Panc1 (cell line): ENCODE measurements at regions not wholly inside any gene's neighbourhood (a gene's known extent, or its start where the extent isn't known, plus 50 kb on each side); places are given as distances from the start of the nearest gene placed in this dataset.
"Not testable (repeated sequence)": the region's sequence is repeated elsewhere in the genome, so short reads cannot be mapped to it uniquely, and the experiment has no call there.

ENCODE experiments used
- ATAC-seq: fragments of 200-7000 bp; cut with Tn5 transposase; 2 replicates; pipeline ENCODE4 v1.9.1; 2020; ENCODE audit warnings: mild to moderate bottlenecking, moderate library complexity
- BruUV-seq: library from RNA; stranded (reverse); fragments of 400-500 nt; replicated peaks from 2 replicates; lab custom pipeline; 2021; lab: Mats Ljungman, UMichigan
- CTCF ChIA-PET: fragments of 300-600 bp; sonication (Branson Sonifier 250); formaldehyde crosslinking; loops from one replicate; lab custom pipeline; 2022; ENCODE audit warnings: antibody characterized with exemption; lab: Charles Lee
- POLR2A ChIA-PET: fragments of 300-600 bp; sonication (Branson Sonifier 250); formaldehyde crosslinking; loops from one replicate; lab custom pipeline; 2022; ENCODE audit warnings: antibody characterized with exemption; lab: Charles Lee
- DNase-seq: peaks from one replicate; pipeline ENCODE4 v3.0.0-alpha.2; 2010; ENCODE audit warnings: low read depth, low spot score
- H3K27ac ChIP-seq: 2 replicates; pipeline ENCODE4 v1.5.1; 2011; ENCODE audit warnings: mild to moderate bottlenecking, low read length, inconsistent platforms
- H3K27me3 ChIP-seq: fragments of 200-500 bp; sonication (Bioruptor generic); 2 replicates; pipeline ENCODE4 v1.6.0; 2014; ENCODE audit warnings: low read length, inconsistent platforms; ENCODE audit not compliant: control insufficient read depth, insufficient read depth
- H3K36me3 ChIP-seq: fragments of 200-500 bp; sonication (Bioruptor generic); 2 replicates; pipeline ENCODE4 v1.5.1; 2014; ENCODE audit warnings: inconsistent platforms, mild to moderate bottlenecking, low read length, moderate library complexity; ENCODE audit not compliant: control insufficient read depth, insufficient read depth
- H3K4me1 ChIP-seq: 2 replicates; pipeline ENCODE4 v1.5.1; 2011; ENCODE audit warnings: inconsistent platforms, mild to moderate bottlenecking, low read length, moderate library complexity; ENCODE audit not compliant: control insufficient read depth, insufficient read depth
- H3K4me3 ChIP-seq, 2 experiments: 2 replicates each; pipeline ENCODE4 v1.5.1; 2011 to 2012; ENCODE audit warnings: low read depth in 2 of 2, low read length in 2 of 2, mild to moderate bottlenecking in 2 of 2, inconsistent platforms in 1 of 2, moderate library complexity in 1 of 2
- H3K9me3 ChIP-seq: fragments of 200-500 bp; sonication (Bioruptor generic); 2 replicates; pipeline ENCODE4 v1.5.1; 2014; ENCODE audit warnings: low read depth, mild to moderate bottlenecking, inconsistent platforms, low read length, moderate library complexity; ENCODE audit not compliant: control insufficient read depth, insufficient read depth
- CTCF ChIP-seq: fragments of 450-650 bp; IDR thresholded peaks from 2 replicates; pipeline ENCODE4 v1.5.1; 2017; ENCODE audit warnings: mild to moderate bottlenecking
- POLR2AphosphoS5 ChIP-seq: IDR thresholded peaks from 2 replicates; pipeline ENCODE4 v1.6.1; 2012; ENCODE audit warnings: mild to moderate bottlenecking, low read depth, low read length, moderate library complexity
- REST ChIP-seq, 2 experiments: IDR thresholded peaks; 2 replicates each; pipeline ENCODE4 v1.6.1; 2011 to 2012; ENCODE audit warnings: low read depth in 2 of 2, control low read depth in 1 of 2, low read length in 1 of 2, mild to moderate bottlenecking in 1 of 2, moderate library complexity in 1 of 2; ENCODE audit not compliant: insufficient read depth in 1 of 2
- SIN3A ChIP-seq: IDR thresholded peaks from 2 replicates; pipeline ENCODE4 v1.6.1; 2012; ENCODE audit warnings: low read depth, mild to moderate bottlenecking, low read length, moderate library complexity, borderline replicate concordance; ENCODE audit not compliant: insufficient read depth
- TCF7L2 ChIP-seq: IDR thresholded peaks from 2 replicates; pipeline ENCODE4 v1.6.1; 2011; ENCODE audit warnings: mild to moderate bottlenecking, low read depth, low read length, inconsistent platforms
- in situ Hi-C: cut with HindIII; loops from 2 replicates; pipeline ENCODE4 v1.10.0; 2016; ENCODE audit warnings: low sequenced_read_pairs, low pct_unique_long_range_greater_than_20kb
- intact Hi-C: fragments of 100-400 bp; cut with micrococcal nuclease; formaldehyde crosslinking; loops from one replicate; pipeline ENCODE4 v1.10.0; 2022; ENCODE audit not compliant: unreplicated experiment

GRCh38 chr4:43485196-43485595 is 592.7 kb downstream of the GRXCR1 start:
- Histone ChIP-seq H3K9me3 (no peaks in the 10 kb centered on the region), H3K4me3 (no peak overlapping the region), H3K36me3 (no peaks in the 10 kb centered on the region), H3K27me3 (no peaks in the 10 kb centered on the region), H3K27ac (no peak overlapping the region), H3K4me1 (no peaks in the 10 kb centered on the region)
- CTCF ChIA-PET: no interaction called here
- no peak for ATAC-seq
- in situ Hi-C loops: no loop called here
- TF ChIP-seq POLR2AphosphoS5: no peak
- POLR2A ChIA-PET: no interaction called here
- intact Hi-C loops: no loop called here
- no TSS peak for BruUV-seq
- DNase-seq: no peak

- Histone ChIP-seq H3K27me3 (no peaks in the 10 kb centered on the region), H3K4me3 (no peak overlapping the region), H3K4me1 (no peaks in the 10 kb centered on the region), H3K9me3 (no peaks in the 10 kb centered on the region), H3K36me3 (no peaks in the 10 kb centered on the region), H3K27ac (no peak overlapping the region)
- ChIA-PET POLR2A (no interaction called here), CTCF (no interaction called here)
- no TSS peak for BruUV-seq
- no peak for TF ChIP-seq REST (IDR thresholded peaks at IDR 0.05; ENCODE audit: insufficient read depth in 1 of 2, low read depth in 2 of 2, low read length in 1 of 2)
- no peak for TF ChIP-seq SIN3A
- no peak for TF ChIP-seq TCF7L2
- no peak for TF ChIP-seq CTCF
- no peak for TF ChIP-seq POLR2AphosphoS5
- no peak for DNase-seq
- in situ Hi-C loops: no loop called here
- intact Hi-C loops: no loop called here
- no peak for ATAC-seq
Observed at GRCh38 chr4:43496188-43496587, 603.7 kb downstream of the GRXCR1 start.

- H3K4me3 ChIP-seq: no peak overlapping the region
- no peaks in the 10 kb centered on the region for H3K9me3 ChIP-seq
- ATAC-seq (no peak), DNase-seq (no peak)
- ChIA-PET CTCF (no interaction called here), POLR2A (no interaction called here)
- H3K4me1 ChIP-seq: no peaks in the 10 kb centered on the region
- TF ChIP-seq REST (IDR thresholded peaks at IDR 0.05; ENCODE audit: insufficient read depth in 1 of 2, low read depth in 2 of 2, low read length in 1 of 2): no peak
- TF ChIP-seq CTCF: no peak
- TF ChIP-seq POLR2AphosphoS5: no peak
- no peak for TF ChIP-seq TCF7L2
- no peak for TF ChIP-seq SIN3A
- H3K27ac ChIP-seq: no peak overlapping the region
- in situ Hi-C loops: no loop called here
- intact Hi-C loops: no loop called here
- no peaks in the 10 kb centered on the region for H3K36me3 ChIP-seq
- H3K27me3 ChIP-seq: no peaks in the 10 kb centered on the region
- no TSS peak for BruUV-seq
Observed at GRCh38 chr4:43496602-43497001, 604.1 kb downstream of the GRXCR1 start.

GRCh38 chr4:43505823-43506222 is 613.3 kb downstream of the GRXCR1 start:
- H3K27me3 ChIP-seq, H3K4me1 ChIP-seq, CTCF ChIA-PET, H3K36me3 ChIP-seq, POLR2A ChIA-PET, H3K4me3 ChIP-seq, H3K9me3 ChIP-seq, in situ Hi-C loops, BruUV-seq, DNase-seq, ATAC-seq, H3K27ac ChIP-seq, intact Hi-C loops: not testable (repeated sequence)
